ENCODE measurements at regions not wholly inside any gene's neighbourhood (a gene's known extent, or its start where the extent isn't known, plus 50 kb on each side); places are given as distances from the start of the nearest gene placed in this dataset.

GRCh38 chr6:95517568-95517967, 59.8 kb upstream of the MANEA start:
- H3K9ac ChIP-seq (ENCODE audit: low read length): no peak overlapping the region
- H3K4me3 ChIP-seq (ENCODE audit: low read depth, low read length, poor library complexity, severe bottlenecking): no peak overlapping the region
- no peak overlapping the region for H3K4me2 ChIP-seq (ENCODE audit: low read length)
- no peaks in the 10 kb centered on the region for H4K20me1 ChIP-seq (ENCODE audit: insufficient read depth, low read length)
- H3K4me1 ChIP-seq (ENCODE audit: insufficient read depth, low read length, severe bottlenecking): no peaks in the 10 kb centered on the region
- H3K9me2 ChIP-seq (ENCODE audit: low read depth, low read length): no peaks in the 10 kb centered on the region
- no peaks in the 10 kb centered on the region for H3K79me2 ChIP-seq (ENCODE audit: insufficient read depth, low read length)
- no peak overlapping the region for H2AFZ ChIP-seq (ENCODE audit: low read length)
- TF ChIP-seq CTCF (IDR thresholded peaks at IDR 0.05; ENCODE audit: low read length): no peak
- no peak for TF ChIP-seq EZH2 (IDR thresholded peaks at IDR 0.05; ENCODE audit: borderline replicate concordance, low read length)
- H3K27ac ChIP-seq (ENCODE audit: low read depth, low read length, poor library complexity, severe bottlenecking): no peak overlapping the region
- no peaks in the 10 kb centered on the region for H3K27me3 ChIP-seq (ENCODE audit: insufficient read depth, low read length)
- H3K36me3 ChIP-seq (ENCODE audit: insufficient read depth, low read length): no peaks in the 10 kb centered on the region
- no peaks in the 10 kb centered on the region for H3K9me3 ChIP-seq (ENCODE audit: low read length)
- H3F3A ChIP-seq (ENCODE audit: insufficient read depth, low read length): no peaks in the 10 kb centered on the region

- no peak overlapping the region for H3K4me3 ChIP-seq (ENCODE audit: low read depth, low read length, poor library complexity, severe bottlenecking)
- no peak overlapping the region for H3K27ac ChIP-seq (ENCODE audit: low read depth, low read length, poor library complexity, severe bottlenecking)
- no peaks in the 10 kb centered on the region for H3K36me3 ChIP-seq (ENCODE audit: insufficient read depth, low read length)
- H4K20me1 ChIP-seq (ENCODE audit: insufficient read depth, low read length): no peaks in the 10 kb centered on the region
- H3K4me2 ChIP-seq (ENCODE audit: low read length): no peak overlapping the region
- no peaks in the 10 kb centered on the region for H3K79me2 ChIP-seq (ENCODE audit: insufficient read depth, low read length)
- no peaks in the 10 kb centered on the region for H3K4me1 ChIP-seq (ENCODE audit: insufficient read depth, low read length, severe bottlenecking)
- no peaks in the 10 kb centered on the region for H3K27me3 ChIP-seq (ENCODE audit: insufficient read depth, low read length)
- H3F3A ChIP-seq (ENCODE audit: insufficient read depth, low read length): no peaks in the 10 kb centered on the region
- H2AFZ ChIP-seq (ENCODE audit: low read length): no peak overlapping the region
- H3K9me2 ChIP-seq (ENCODE audit: low read depth, low read length): no peaks in the 10 kb centered on the region
- no peaks in the 10 kb centered on the region for H3K9me3 ChIP-seq (ENCODE audit: low read length)
- H3K9ac ChIP-seq (ENCODE audit: low read length): no peak overlapping the region
- no peak for TF ChIP-seq EZH2 (IDR thresholded peaks at IDR 0.05; ENCODE audit: borderline replicate concordance, low read length)
- no peak for TF ChIP-seq CTCF (IDR thresholded peaks at IDR 0.05; ENCODE audit: low read length)
Observed at GRCh38 chr6:95518630-95519227, 58.6 kb upstream of the MANEA start.

GRCh38 chr6:95519228-95520037, 57.9 kb upstream of the MANEA start:
- Histone ChIP-seq H3K9ac (ENCODE audit: low read length) (no peak overlapping the region), H3K79me2 (ENCODE audit: insufficient read depth, low read length) (no peaks in the 10 kb centered on the region), H4K20me1 (ENCODE audit: insufficient read depth, low read length) (no peaks in the 10 kb centered on the region), H3K4me2 (ENCODE audit: low read length) (no peak overlapping the region), H3K27ac (ENCODE audit: low read depth, low read length, poor library complexity, severe bottlenecking) (no peak overlapping the region), H3K9me2 (ENCODE audit: low read depth, low read length) (no peaks in the 10 kb centered on the region), H3K4me1 (ENCODE audit: insufficient read depth, low read length, severe bottlenecking) (no peaks in the 10 kb centered on the region), H3K36me3 (ENCODE audit: insufficient read depth, low read length) (no peaks in the 10 kb centered on the region), H2AFZ (ENCODE audit: low read length) (no peak overlapping the region), H3F3A (ENCODE audit: insufficient read depth, low read length) (no peaks in the 10 kb centered on the region), H3K4me3 (ENCODE audit: low read depth, low read length, poor library complexity, severe bottlenecking) (no peak overlapping the region), H3K27me3 (ENCODE audit: insufficient read depth, low read length) (no peaks in the 10 kb centered on the region), H3K9me3 (ENCODE audit: low read length) (no peaks in the 10 kb centered on the region)
- TF ChIP-seq CTCF (IDR thresholded peaks at IDR 0.05; ENCODE audit: low read length) (no peak), EZH2 (IDR thresholded peaks at IDR 0.05; ENCODE audit: borderline replicate concordance, low read length) (no peak)
